ENCODE measurements at regions not wholly inside any gene's neighbourhood (a gene's known extent, or its start where the extent isn't known, plus 50 kb on each side); places are given as distances from the start of the nearest gene placed in this dataset.

- TF ChIP-seq CTCF (IDR thresholded peaks at IDR 0.05) (no peak), POLR2A (IDR thresholded peaks at IDR 0.05) (no peak)
These were observed 188.5 kb upstream of the RBMS3 start for GRCh38 chr3:29092348-29092747.
